Cardiac muscle cell (in vitro differentiated cells and primary cell): ENCODE measurements at regions not wholly inside any gene's neighbourhood (a gene's known extent, or its start where the extent isn't known, plus 50 kb on each side); places are given as distances from the start of the nearest gene placed in this dataset.

Experiments
- DNase-seq, 2 donors: peaks; one replicate each; pipeline versions ENCODE4 v3.0.0 to v3.0.0-alpha.2; 2010 to 2017; ENCODE audit warnings: low read depth in 1 of 2, low spot score in 1 of 2
- H3K27ac ChIP-seq: fragments of 200-600 bp; sonication (generic); 2 replicates; pipeline ENCODE4 v1.5.1; 2016
- H3K27me3 ChIP-seq: fragments of 200-600 bp; sonication (generic); 2 replicates; pipeline ENCODE4 v1.6.0; 2016; ENCODE audit warnings: control low read depth
- H3K36me3 ChIP-seq: fragments of 200-600 bp; sonication (generic); 2 replicates; pipeline ENCODE4 v1.5.1; 2016; ENCODE audit warnings: control low read depth
- H3K4me1 ChIP-seq: fragments of 200-600 bp; sonication (generic); 2 replicates; pipeline ENCODE4 v1.8.1; 2017; ENCODE audit warnings: low read depth, mild to moderate bottlenecking, mixed run types
- H3K4me3 ChIP-seq: fragments of 200-600 bp; sonication (generic); 2 replicates; pipeline ENCODE4 v1.5.1; 2016; ENCODE audit warnings: mild to moderate bottlenecking
- H3K9me3 ChIP-seq: fragments of 200-600 bp; sonication (generic); 2 replicates; pipeline ENCODE4 v1.5.1; 2017; ENCODE audit warnings: low read depth, mild to moderate bottlenecking, control low read depth
- TF ChIP-seq, protein P1 (sequence below): IDR thresholded peaks from 2 replicates; pipeline ENCODE4 v1.5.1; 2012; ENCODE audit warnings: low read depth, mild to moderate bottlenecking, low read length

DNA sequence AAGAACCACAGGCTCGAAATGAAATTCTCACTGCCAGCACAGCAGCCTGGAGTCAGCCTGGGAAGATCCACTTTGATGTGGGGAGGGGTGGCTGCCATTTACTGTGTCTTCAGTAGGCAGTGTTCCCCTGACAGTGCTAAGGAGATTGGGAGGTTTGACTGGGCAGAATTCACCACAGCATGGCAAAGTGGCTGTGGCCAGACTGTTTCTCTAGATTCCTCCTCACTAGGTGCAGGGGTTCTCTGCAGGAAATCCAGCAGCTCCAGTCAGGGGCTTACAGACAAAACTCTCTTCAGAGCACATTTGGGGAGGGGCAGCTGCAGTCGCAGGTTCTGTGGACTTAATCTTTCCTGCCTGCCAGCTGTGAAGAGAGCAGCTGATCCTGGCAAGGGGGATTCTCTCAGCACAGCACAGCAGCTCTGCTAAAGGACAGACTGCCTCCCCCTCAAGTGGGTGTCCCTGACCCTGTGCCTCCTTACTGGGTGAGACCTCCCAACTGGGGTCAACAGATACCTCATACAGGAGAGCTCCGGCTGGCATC is 1174.0 kb downstream of the RAPGEF2 start:
- no peaks in the 10 kb centered on the region for H3K4me1 ChIP-seq
- H3K27me3 ChIP-seq = no peaks in the 10 kb centered on the region
- H3K36me3 ChIP-seq = no peaks in the 10 kb centered on the region
- TF ChIP-seq, protein P1, sequence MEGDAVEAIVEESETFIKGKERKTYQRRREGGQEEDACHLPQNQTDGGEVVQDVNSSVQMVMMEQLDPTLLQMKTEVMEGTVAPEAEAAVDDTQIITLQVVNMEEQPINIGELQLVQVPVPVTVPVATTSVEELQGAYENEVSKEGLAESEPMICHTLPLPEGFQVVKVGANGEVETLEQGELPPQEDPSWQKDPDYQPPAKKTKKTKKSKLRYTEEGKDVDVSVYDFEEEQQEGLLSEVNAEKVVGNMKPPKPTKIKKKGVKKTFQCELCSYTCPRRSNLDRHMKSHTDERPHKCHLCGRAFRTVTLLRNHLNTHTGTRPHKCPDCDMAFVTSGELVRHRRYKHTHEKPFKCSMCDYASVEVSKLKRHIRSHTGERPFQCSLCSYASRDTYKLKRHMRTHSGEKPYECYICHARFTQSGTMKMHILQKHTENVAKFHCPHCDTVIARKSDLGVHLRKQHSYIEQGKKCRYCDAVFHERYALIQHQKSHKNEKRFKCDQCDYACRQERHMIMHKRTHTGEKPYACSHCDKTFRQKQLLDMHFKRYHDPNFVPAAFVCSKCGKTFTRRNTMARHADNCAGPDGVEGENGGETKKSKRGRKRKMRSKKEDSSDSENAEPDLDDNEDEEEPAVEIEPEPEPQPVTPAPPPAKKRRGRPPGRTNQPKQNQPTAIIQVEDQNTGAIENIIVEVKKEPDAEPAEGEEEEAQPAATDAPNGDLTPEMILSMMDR = no peak
- no peak for DNase-seq
- H3K9me3 ChIP-seq = no peaks in the 10 kb centered on the region
- H3K4me3 ChIP-seq = no peak overlapping the region
- no peak overlapping the region for H3K27ac ChIP-seq

DNA sequence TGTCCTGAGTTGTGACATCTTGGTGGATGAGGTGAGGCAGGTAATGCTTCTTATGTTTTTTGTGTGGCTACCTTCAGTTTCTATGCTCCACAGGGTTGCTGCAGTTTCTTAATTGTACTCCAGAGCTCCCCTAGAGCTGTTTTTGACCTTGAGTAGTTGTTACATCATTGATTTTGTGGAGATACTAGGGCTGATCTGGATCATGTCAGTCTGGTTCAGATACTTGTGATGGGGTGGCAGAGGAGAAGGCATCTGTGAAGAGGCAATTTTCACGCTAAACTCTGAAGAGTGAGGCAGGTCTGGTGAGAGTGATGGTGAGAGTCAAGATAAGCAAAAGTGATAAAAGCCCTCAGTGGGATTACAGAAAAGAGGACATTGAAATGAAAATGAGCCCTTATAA is 1180.2 kb downstream of the RAPGEF2 start:
- H3K4me3 ChIP-seq = no peak overlapping the region
- no peak overlapping the region for H3K27ac ChIP-seq
- H3K27me3 ChIP-seq = no peaks in the 10 kb centered on the region
- H3K4me1 ChIP-seq = no peaks in the 10 kb centered on the region
- DNase-seq = no peak
- TF ChIP-seq, protein P1 = no peak
- no peaks in the 10 kb centered on the region for H3K9me3 ChIP-seq
- H3K36me3 ChIP-seq = no peaks in the 10 kb centered on the region

GRCh38 chr4:160284516-160284915 is 1181.6 kb downstream of the RAPGEF2 start:
- TF ChIP-seq, protein P1 = no peak
- no peak overlapping the region for H3K27ac ChIP-seq
- no peaks in the 10 kb centered on the region for H3K36me3 ChIP-seq
- DNase-seq = no peak
- H3K27me3 ChIP-seq = no peaks in the 10 kb centered on the region
- H3K4me1 ChIP-seq = no peaks in the 10 kb centered on the region
- no peak overlapping the region for H3K4me3 ChIP-seq
- H3K9me3 ChIP-seq = no peaks in the 10 kb centered on the region

DNA sequence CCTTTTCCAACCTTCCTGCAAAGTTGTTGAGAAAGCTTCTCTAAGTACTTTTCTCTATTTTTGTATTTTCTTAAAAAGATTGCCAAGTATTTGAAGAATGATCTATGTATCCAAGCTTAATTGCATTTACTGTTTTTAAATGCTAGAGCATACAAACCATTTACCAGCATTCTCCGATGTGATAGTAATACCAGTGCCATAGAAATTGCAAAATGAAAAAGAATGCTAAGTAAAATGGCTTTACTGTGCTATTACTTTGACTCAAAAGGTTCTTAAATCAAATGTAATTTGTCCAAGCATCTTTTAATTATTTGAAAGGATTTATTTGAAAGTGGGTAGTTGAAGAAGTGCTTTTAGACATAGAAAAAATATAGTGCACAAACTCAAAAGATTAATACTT is 1183.2 kb downstream of the RAPGEF2 start:
- no peak for DNase-seq
- Histone ChIP-seq H3K4me1 (no peaks in the 10 kb centered on the region), H3K9me3 (no peaks in the 10 kb centered on the region), H3K36me3 (no peaks in the 10 kb centered on the region), H3K27ac (no peak overlapping the region), H3K27me3 (no peaks in the 10 kb centered on the region), H3K4me3 (no peak overlapping the region)
- TF ChIP-seq, protein P1 = no peak

GRCh38 chr4:160296476-160296875 is 1193.6 kb downstream of the RAPGEF2 start:
- no peak overlapping the region for H3K27ac ChIP-seq
- DNase-seq = no peak
- no peaks in the 10 kb centered on the region for H3K36me3 ChIP-seq
- H3K27me3 ChIP-seq = no peaks in the 10 kb centered on the region
- TF ChIP-seq, protein P1 = no peak
- H3K4me3 ChIP-seq = no peak overlapping the region
- no peaks in the 10 kb centered on the region for H3K9me3 ChIP-seq
- H3K4me1 ChIP-seq = no peaks in the 10 kb centered on the region

DNA sequence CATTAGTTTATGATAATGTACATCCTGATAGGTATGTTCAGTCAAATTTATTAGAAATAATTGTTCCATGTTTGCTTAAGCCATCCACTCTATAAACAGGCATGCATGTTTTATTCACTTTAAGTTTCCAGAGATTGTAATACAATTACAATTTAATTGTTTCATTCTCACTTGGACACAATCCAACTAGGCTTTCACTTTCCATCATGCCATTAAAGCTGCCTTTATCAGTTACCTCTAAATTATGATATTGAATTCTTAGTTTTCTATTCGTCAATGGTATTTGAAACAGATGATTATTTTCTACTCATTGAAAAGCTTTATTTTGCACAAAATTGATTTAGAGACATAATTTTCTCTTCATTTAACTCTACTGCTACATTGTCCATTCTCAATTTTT is 1196.3 kb downstream of the RAPGEF2 start:
- Histone ChIP-seq H3K4me3 (no peak overlapping the region), H3K27ac (no peak overlapping the region), H3K4me1 (no peaks in the 10 kb centered on the region)

More for the DNA sequence above, 1196.3 kb downstream of the RAPGEF2 start:
- no peak for DNase-seq
- H3K27me3 ChIP-seq = no peaks in the 10 kb centered on the region
- no peaks in the 10 kb centered on the region for H3K36me3 ChIP-seq
- TF ChIP-seq, protein P1 = no peak
- H3K9me3 ChIP-seq = no peaks in the 10 kb centered on the region
